ENCODE measurements at regions not wholly inside any gene's neighbourhood (a gene's known extent, or its start where the extent isn't known, plus 50 kb on each side); places are given as distances from the start of the nearest gene placed in this dataset.

DNA sequence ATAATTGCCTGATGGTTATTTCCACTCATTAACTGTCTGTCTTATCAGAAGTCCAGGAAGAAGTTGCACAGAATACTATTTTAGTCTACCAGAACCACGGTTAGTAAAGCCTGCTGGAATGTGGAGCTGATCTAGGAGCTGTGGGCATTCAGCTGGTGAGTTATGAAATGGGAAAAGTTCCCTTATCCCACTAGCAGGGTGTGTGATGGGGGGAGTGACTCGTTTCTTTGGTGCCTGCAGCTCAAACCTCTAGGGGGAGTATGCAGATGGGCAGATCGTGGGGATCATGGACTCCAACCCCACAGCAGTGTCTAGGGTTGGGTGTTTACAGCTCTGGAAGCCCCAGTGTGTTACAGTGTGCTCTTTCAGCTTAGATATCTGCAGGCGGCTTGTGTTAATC is 305.7 kb upstream of the BOD1L1 start:
- no peak overlapping the region for H2AFZ ChIP-seq (ENCODE audit: low read length)
- no peaks in the 10 kb centered on the region for H3K9me3 ChIP-seq (replicated peaks; ENCODE audit: insufficient read depth, low read length)
- no peaks in the 10 kb centered on the region for H3F3A ChIP-seq (ENCODE audit: insufficient read depth, low read length)
- H3K4me3 ChIP-seq (ENCODE audit: low read length) = no peak overlapping the region
- H3K27me3 ChIP-seq (replicated peaks; ENCODE audit: insufficient read depth, low read length) = no peaks in the 10 kb centered on the region
- no peak overlapping the region for H3K9ac ChIP-seq (ENCODE audit: low read length)
- H4K20me1 ChIP-seq (ENCODE audit: insufficient read depth, low read length) = no peaks in the 10 kb centered on the region
- TF ChIP-seq EZH2phosphoT487 (IDR thresholded peaks at IDR 0.05; ENCODE audit: low read length) (no peak), EZH2 (optimal IDR thresholded peaks at IDR 0.05; ENCODE audit: low read depth, low read length) (no peak)
- TF ChIP-seq, protein P1, sequence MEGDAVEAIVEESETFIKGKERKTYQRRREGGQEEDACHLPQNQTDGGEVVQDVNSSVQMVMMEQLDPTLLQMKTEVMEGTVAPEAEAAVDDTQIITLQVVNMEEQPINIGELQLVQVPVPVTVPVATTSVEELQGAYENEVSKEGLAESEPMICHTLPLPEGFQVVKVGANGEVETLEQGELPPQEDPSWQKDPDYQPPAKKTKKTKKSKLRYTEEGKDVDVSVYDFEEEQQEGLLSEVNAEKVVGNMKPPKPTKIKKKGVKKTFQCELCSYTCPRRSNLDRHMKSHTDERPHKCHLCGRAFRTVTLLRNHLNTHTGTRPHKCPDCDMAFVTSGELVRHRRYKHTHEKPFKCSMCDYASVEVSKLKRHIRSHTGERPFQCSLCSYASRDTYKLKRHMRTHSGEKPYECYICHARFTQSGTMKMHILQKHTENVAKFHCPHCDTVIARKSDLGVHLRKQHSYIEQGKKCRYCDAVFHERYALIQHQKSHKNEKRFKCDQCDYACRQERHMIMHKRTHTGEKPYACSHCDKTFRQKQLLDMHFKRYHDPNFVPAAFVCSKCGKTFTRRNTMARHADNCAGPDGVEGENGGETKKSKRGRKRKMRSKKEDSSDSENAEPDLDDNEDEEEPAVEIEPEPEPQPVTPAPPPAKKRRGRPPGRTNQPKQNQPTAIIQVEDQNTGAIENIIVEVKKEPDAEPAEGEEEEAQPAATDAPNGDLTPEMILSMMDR (IDR thresholded peaks at IDR 0.05; ENCODE audit: low read length) = no peak
- H3K27ac ChIP-seq (ENCODE audit: low read length) = no peak overlapping the region
- H3K9me2 ChIP-seq (replicated peaks; ENCODE audit: insufficient read depth, low read length) = no peaks in the 10 kb centered on the region
- no peaks in the 10 kb centered on the region for H3K36me3 ChIP-seq (replicated peaks; ENCODE audit: insufficient read depth, low read length)
- no peaks in the 10 kb centered on the region for H3K79me2 ChIP-seq (ENCODE audit: low read length)
- H3K4me1 ChIP-seq (ENCODE audit: low read length) = no peaks in the 10 kb centered on the region
- H3K4me2 ChIP-seq (ENCODE audit: low read depth, low read length) = no peak overlapping the region
- DNase-seq = no peak

- Histone ChIP-seq H2AFZ (ENCODE audit: low read length) (no peak overlapping the region), H3K9ac (ENCODE audit: low read length) (no peak overlapping the region), H3K4me3 (ENCODE audit: low read length) (no peak overlapping the region), H3K27ac (ENCODE audit: low read length) (no peak overlapping the region), H3K4me1 (ENCODE audit: low read length) (no peaks in the 10 kb centered on the region), H3K27me3 (replicated peaks; ENCODE audit: insufficient read depth, low read length) (no peaks in the 10 kb centered on the region), H3K36me3 (replicated peaks; ENCODE audit: insufficient read depth, low read length) (no peaks in the 10 kb centered on the region), H3K4me2 (ENCODE audit: low read depth, low read length) (no peak overlapping the region), H3K9me3 (replicated peaks; ENCODE audit: insufficient read depth, low read length) (no peaks in the 10 kb centered on the region), H4K20me1 (ENCODE audit: insufficient read depth, low read length) (no peaks in the 10 kb centered on the region), H3K9me2 (replicated peaks; ENCODE audit: insufficient read depth, low read length) (no peaks in the 10 kb centered on the region), H3F3A (ENCODE audit: insufficient read depth, low read length) (no peaks in the 10 kb centered on the region), H3K79me2 (ENCODE audit: low read length) (no peaks in the 10 kb centered on the region)
- TF ChIP-seq, protein P1 (IDR thresholded peaks at IDR 0.05; ENCODE audit: low read length) = no peak
- TF ChIP-seq EZH2 (optimal IDR thresholded peaks at IDR 0.05; ENCODE audit: low read depth, low read length) = no peak
- no peak for DNase-seq
Observed at GRCh38 chr4:13938299-13938698, 310.8 kb upstream of the BOD1L1 start.

DNA sequence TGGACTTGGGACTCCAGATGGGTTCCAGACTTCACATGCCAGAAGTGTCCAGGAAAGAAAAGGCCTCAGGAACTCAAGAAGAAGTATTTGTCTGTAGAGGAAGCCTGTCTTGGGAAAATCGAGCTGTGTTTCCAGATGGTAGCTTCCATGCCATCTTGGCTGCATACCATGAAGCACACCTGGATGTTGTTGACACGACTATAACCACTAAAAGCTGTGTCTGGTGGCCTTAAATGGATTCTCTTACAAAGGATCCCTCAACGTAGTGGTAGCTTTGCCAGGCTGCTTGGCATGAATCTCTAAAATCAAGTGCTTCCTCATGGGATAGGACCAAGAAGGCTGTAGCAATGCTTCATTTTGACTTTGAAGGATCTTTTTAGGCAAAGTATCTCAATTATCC is 313.4 kb upstream of the BOD1L1 start:
- Histone ChIP-seq H3K79me2 (ENCODE audit: low read length) (no peaks in the 10 kb centered on the region), H3F3A (ENCODE audit: insufficient read depth, low read length) (no peaks in the 10 kb centered on the region), H3K4me2 (ENCODE audit: low read depth, low read length) (no peak overlapping the region), H3K36me3 (replicated peaks; ENCODE audit: insufficient read depth, low read length) (no peaks in the 10 kb centered on the region), H3K9me2 (replicated peaks; ENCODE audit: insufficient read depth, low read length) (no peaks in the 10 kb centered on the region), H2AFZ (ENCODE audit: low read length) (no peak overlapping the region), H3K4me1 (ENCODE audit: low read length) (no peaks in the 10 kb centered on the region), H3K9me3 (replicated peaks; ENCODE audit: insufficient read depth, low read length) (no peaks in the 10 kb centered on the region), H3K27me3 (replicated peaks; ENCODE audit: insufficient read depth, low read length) (no peaks in the 10 kb centered on the region), H3K27ac (ENCODE audit: low read length) (no peak overlapping the region), H3K4me3 (ENCODE audit: low read length) (no peak overlapping the region), H4K20me1 (ENCODE audit: insufficient read depth, low read length) (no peaks in the 10 kb centered on the region), H3K9ac (ENCODE audit: low read length) (no peak overlapping the region)
- no peak for DNase-seq
- no peak for TF ChIP-seq EZH2phosphoT487 (IDR thresholded peaks at IDR 0.05; ENCODE audit: low read length)
- TF ChIP-seq, protein P1 (IDR thresholded peaks at IDR 0.05; ENCODE audit: low read length) = no peak

Measured in MM.1S (cell line).